GM18519 (cell line): ENCODE measurements at regions not wholly inside any gene's neighbourhood (a gene's known extent, or its start where the extent isn't known, plus 50 kb on each side); places are given as distances from the start of the nearest gene placed in this dataset.
"Not testable (repeated sequence)": the region's sequence is repeated elsewhere in the genome, so short reads cannot be mapped to it uniquely, and the experiment has no call there.

Experiments used
- ATAC-seq: cut with Tn5 transposase; IDR thresholded peaks from one replicate; pipeline ENCODE4 v1.9.1; 2021; ENCODE audit warnings: mild to moderate bottlenecking, moderate library complexity; ENCODE audit not compliant: unreplicated experiment, low FRiP score

DNA sequence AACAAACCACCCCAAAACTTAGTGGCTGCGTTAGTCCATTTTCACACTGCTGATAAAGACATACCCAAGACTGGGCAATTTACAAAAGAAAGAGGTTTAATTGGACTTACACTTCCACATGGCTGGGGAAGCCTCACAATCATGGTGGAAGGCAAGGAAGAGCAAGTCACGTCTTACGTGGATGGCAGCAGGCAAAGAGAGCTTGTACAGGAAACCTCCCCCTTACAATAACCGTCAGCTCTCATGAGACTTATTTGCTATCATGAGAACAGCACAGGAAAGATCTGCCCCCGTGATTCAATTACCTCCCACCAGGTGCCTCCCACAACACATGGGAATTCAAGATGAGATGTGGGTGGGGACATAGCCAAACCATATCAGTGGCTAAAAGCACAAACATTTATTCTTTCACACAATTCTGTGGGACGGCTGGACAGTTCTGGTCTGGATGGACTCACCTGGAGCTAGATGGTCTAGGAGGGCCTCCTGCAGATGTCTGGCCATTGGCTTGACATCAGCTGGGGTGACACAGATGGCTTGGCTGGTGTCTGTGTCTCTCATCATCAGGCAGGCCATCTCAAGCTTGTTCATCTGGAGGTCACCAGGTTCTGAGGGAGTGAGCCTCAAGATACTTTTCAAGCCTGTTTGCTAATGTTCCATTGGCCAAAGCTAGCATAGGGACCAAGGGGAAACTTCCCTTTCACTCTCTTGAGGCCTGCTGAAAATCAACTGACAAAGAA, 104.1 kb downstream of the SMIM20 start:
- ATAC-seq = not testable (repeated sequence)

DNA sequence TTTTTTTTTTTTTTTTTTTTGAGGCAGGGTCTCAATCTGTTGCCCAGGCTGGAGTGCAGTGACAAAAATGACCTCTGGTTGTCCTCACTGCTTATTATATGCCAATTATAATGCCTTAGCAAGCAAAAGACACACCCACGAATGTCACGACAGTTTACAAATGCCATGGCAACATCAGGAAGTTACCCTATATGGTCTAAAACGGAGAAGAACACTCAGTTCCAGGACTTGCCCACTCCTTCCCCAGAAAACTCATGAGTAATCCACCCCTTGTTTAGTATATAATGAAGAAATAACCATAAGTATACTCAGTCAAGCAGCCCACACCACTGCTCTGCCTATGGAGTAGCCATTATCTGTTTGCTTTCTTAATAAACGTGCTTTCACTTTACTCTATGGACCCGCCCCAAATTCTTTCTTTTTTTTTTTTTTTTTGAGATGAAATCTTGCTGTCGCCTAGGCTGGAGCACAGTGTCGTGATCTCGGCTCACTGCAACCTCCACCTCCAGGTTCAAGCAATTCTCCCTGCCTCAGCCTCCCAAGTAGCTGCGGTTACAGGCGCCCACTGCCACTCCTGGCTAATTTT, 106.2 kb downstream of the SMIM20 start:
- ATAC-seq = no peak

DNA sequence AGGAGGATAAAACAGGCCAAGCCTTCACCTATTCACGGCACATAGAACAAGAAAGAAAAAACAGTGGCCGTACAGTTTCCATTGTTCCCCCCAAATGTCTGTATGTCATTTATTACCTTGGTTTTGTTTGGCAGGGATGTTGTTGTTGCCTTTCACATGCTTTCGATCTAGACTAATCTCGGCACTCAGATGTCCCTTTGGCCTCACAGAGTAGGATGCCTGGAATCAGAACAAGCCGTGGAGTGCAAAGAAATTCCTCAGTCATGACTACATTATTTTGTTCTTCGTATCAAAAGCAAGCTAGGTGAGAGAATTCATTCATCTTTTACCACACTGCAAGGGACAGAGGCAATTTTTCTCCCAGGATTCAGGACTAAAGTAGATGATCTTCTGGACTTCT, 106.9 kb downstream of the SMIM20 start:
- ATAC-seq = no peak

DNA sequence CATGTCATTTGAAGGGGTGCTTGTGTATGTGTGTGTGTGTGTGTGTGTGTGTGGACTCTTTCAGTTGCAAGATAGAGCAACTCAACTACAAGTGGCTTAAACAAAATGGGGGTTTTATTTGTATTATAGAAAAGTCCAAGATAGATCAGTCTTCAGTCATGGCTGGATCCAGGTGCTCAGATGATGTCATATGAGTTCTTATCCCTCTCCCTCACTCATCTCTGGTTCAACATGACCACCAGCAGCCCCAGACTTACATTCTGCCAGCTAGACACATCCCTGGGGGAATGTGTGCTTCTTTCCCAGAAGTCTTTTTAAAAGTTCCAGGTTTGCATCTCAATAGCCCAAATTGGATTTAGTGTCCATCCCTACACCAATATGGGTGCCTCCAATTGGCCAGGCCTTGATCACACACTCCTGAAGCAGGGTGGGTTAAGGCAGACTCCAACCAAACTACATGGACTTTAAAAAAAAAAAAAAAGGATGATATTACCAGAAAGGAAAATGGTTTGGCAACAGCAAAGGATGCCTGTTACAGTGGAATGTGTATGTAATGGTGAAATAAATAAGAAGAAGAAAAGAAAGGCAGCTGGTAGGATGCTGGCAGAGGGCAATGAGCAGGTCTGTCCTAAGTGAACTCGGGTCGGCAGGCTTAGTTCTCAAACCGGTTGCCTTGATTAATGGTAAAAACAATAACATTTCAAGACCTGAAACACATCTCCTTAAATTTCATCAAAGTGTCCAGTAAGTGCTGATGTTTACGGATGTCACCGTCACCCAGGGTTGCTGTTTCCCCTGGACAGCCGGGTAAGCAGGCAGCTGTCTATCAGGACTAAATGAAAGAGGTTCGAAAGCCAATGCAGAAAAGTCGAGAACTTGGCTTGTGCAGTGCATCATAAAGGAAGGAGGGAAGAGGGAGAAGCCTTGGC, 107.7 kb downstream of the SMIM20 start:
- ATAC-seq = no peak

DNA sequence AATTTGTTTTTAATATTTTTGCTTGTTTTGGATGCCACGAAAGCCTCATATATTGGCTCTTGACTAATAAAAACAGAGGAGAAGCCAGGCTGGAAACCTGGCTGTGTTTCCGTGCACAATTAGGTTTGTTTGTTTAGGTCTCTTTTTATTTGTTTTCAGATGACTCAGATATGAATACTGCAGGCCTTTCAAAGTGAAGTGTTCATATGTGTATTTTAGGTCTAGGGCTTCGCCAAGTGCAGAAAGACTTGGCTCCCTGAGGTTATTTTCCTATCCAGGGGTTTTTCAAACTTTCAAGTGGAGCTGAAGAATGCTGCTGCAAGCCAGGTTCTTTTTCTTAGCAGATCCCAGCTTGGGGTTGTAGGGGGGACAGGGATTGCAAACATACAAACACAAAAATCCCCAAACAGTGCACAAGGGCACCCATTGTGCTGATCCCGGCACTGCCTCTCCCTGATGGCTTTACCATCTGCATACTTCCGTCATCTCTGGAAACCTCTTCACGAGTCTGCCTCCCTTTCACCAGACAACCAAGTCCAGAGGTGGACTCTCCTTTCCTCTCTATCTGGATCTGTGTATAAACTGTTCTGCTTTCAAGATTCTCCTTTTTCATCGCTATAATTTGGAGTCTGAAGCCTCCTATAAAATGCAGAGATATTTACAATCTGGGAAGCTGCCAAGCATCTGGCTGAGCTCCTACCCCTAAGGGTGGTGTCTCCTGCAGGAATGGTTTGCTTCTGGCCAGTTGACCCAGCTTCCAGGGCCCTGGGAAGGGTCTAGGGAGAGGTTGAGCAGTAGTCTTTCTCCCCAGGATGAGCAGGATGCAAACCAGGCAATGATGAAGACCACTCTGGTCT, 108.6 kb downstream of the SMIM20 start:
- no peak for ATAC-seq

DNA sequence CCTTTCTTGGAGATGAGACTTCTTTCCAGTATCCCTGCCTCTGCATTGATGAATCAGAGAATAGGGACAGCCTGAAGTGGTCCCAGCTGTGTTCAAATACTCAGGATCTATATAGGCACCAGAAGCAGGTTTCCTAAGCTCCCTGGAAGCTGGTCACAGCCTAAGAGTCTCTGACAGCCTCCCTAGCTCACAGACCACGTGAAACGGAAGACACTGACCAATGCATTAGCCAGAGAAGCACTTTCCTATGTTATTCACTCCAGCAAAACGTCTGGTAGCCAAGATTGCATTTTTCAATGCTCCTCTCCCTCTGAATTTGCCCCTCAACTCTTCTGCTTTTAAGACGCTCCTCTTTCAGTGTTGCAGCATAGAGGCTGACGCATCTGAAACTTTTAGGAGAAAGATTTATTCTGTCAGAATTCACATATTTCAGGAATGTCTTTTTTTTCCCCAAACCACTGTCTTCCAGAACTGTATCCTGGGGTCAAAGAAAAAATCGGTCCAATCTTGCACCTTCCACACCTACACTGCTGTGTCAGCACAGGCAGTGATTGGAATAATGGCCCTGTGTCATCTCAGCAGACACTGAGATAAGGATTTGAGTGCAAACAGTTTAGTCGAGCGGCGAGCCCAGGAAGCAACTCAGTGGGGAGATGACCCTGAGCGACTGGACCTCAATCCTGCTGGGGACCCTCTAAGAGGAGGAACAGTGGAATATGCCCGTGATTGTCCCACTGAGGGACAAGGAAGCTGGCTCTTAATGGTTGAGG, 109.4 kb downstream of the SMIM20 start:
- no peak for ATAC-seq

DNA sequence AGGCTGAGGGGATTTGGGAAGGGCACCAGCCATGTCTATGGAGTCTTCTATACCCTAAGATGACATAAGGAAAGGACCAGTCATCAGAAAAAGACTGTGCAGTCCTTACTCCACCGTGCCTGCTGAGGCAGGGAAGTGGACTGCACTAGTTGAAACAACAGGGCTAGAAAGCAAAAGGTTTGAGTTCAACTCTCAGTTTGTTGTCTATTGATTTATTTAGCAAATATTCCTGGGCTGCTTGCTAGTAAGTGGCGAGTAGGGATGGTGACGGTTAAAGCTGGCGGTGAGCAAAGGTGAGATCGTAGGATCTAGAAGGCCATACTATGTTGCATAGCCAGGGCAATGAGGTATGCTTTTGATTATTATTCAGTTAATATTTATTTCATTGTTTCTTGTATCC, 110.1 kb downstream of the SMIM20 start:
- ATAC-seq = no peak

DNA sequence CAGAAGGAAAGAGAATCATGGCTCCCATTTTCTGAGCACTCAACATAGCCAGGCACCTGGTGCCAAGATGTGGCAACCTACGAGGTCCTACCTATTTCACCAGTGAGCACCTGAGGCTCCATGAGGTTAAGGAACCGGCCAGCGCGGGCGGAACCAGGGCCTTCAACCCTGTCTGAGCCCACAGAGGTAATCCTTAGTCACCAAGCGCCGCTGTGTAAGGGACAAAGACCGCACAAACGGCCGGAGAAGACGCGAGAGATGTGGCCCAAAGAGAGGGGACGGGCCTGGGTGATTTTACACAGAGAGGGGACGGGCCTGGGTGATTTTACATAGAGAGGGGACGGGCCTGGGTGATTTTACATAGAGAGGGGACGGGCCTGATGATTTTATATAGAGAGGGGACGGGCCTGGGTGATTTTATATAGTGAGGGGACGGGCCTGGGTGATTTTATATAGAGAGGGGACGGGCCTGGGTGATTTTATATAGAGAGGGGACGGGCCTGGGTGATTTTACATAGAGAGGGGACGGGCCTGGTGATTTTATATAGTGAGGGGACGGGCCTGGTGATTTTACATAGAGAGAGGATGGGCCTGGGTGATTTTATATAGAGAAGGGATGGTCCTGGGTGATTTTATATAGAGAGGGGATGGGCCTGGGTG, 114.2 kb downstream of the SMIM20 start:
- no peak for ATAC-seq

DNA sequence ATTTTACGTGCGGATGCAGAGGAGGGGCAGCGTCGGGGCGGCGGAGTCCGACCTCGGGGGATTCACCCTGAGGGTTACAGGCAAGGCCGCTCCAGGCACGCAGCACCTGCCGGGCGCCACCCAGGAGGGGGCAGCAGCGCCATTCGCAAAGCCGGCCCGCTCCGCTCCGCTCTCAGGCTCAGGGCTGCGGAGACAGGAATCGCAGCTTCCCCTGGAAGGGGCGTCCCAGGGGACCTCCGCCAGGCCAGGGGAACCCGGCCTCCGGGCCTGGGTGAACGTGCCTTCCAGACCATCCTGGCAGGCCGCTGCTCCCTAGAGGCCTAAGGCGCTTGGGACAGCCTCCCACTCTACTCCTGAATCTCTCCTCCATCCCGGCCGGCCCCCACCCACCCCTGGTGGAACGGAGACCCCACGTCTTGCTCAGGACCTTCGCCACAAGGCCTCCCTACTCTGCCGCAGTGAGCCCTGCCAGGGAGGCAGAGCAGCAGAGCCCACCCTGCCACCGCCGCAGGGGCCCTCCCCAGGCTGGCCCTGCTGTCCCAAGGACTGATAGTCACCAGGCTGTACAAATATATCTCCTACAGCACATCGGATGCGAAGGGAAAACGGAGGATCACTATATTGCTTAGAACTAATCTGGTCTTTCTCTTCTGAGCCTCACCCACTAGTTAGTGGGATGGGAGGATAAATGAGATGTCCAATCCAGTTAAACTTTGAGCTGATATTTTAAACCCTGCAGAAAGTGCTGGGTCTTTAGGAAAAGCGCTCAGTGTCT, 115.0 kb downstream of the SMIM20 start:
- ATAC-seq = peak; percentile 66

DNA sequence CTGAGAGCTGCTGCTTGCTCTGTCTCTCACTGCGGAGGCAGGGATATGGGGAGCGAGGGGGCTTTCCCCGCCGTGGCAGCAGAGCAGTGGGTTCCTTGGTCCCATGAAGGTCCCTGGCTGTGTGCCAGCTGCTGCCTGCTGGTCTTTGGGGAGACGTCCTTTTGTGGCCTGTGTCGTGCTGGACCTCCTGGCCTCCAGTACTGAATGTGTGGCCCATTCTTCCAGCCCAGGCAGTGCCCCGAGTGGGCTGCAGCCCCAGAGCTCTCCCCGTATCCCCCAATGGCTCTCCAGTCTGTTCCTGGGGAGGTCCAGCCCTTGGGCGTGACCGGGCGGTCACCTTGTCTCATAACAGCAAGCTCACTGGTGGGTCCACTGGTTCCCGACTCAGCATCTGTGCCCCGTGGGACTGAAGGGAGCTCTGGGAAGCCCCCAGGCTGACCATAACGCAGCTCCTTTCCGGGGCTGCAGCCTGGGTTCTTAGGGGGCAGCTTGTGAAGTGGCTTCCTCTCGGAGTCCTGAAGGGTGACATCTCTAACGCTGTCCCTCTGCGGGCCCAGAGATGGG, 115.6 kb downstream of the SMIM20 start:
- ATAC-seq = no peak

DNA sequence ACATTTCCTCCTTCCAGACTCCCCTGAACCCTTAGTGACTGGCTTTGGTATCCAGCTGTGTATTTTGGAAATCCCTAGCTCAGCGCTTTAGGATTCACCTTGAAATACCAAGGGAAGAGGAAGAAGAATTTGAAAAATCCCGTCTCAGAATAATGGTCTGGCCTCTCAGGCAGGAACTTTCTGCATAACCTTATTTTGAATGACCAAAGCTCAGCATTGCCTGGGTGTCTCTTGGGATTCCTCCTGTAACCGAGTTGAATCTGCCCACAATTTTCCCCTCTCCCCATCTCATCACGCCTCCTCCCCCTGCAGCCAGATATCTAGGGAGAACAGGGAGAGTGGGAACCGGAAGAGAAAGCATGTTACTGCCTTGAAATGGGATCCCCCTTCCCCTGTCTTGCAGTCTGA, 116.2 kb downstream of the SMIM20 start:
- no peak for ATAC-seq

DNA sequence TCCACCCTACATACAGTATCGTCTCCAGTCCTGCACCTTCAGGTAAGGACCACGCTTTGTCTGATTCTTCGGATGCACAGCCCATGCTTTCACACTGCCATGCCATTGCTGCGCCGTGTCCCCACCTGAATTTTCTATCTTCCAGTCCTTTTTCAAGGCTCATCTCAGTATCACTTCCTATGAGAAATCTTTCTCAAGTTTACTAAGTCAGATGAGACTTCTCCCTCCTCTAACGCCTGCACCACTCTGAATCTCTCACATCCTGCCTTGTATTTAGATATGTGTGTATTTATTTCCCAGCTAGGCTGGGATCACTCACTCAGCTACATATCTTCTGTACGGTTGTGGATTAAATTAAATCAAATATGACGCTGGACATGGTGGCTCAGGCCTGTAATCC, 116.8 kb downstream of the SMIM20 start:
- peak; percentile 53 for ATAC-seq

DNA sequence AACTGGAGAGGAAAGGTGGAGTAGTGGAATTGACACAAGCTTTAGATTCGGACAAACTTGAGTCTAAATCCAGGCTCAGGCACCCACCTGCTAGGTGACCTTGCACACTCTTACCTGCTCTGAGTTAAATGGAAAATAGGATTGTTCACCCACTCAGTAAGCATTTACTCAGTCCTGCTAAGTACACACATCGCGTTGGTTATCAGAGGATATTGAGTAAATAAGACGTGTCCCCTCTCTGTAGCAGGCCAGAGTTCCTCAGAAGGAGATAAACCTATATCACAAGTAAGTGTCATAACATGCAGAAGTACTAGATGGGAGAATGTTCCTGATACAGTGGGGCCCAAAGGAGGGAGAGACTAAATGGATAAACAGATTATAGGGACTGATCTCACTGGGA, 117.7 kb downstream of the SMIM20 start:
- no peak for ATAC-seq

DNA sequence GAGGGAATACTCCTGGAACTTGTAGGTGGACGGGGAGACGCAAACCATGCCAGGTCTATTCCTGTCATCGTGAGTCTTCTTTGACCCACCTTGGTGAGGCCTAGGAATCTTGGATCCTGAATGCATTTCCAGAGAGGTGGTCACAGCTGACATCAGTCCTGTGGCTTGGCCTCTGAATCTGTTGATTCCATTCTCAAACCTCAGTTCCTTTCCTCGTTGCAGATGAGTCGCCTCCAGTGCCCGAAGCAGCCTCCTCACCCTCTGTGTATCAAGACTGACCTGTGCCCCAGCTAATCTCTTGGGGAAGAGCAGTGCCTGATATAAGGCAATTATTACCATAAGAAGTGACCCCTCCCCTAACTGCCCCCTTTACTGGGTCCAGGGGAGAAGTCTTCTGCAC, 118.1 kb downstream of the SMIM20 start:
- ATAC-seq = no peak

DNA sequence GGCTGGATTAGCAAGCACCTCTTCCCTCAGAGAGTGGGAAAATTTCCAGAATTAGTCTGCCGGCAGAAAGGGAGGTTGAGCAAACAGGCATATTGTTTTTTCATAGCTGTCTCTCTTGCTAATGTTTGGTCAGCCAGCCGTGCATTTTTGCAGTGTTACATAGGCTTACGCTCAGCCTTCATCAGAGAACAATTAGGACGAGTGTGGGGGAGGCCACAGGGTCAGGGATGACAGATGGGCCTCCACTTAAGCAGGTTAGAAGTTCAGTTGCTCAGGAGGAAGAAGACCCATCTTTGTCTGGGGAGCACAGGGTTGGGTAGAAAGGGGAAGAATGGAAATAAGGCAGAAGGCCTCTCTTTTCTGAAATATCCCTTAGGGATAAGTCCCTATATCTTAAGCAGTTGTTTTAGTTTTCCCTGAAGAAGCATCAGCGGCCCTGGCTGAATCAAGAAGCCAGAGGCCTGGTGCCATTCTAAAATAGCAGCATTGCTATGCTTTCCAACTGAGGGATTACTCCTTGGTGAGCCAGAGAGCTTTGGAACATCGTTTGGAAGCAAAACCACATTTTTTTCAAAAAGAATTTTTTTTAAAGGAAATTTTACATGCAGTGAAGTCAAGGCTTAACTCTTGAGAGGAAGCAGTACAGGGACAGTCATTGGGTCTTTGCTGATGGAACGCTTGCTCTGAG, 118.8 kb downstream of the SMIM20 start:
- ATAC-seq = no peak

DNA sequence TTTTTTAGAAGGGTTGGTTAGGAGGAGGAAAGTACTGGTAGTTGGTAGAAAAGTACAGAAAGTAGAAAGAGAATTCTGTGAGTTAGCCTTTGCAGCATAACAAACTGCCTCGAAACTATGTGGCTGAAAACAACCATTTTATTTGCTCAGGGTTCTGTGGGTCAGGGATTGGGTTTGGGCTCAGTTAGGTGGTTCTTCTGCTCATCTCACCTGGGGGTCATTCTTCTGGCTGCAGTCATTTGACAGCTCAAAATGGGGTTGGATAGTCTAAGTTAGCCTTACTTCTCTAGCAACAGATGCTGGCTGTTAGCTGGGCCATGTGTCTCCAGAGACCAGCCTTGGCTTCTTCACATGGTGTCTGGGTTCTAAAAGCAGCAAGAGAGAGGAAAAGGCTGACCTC, 119.4 kb downstream of the SMIM20 start:
- no peak for ATAC-seq

DNA sequence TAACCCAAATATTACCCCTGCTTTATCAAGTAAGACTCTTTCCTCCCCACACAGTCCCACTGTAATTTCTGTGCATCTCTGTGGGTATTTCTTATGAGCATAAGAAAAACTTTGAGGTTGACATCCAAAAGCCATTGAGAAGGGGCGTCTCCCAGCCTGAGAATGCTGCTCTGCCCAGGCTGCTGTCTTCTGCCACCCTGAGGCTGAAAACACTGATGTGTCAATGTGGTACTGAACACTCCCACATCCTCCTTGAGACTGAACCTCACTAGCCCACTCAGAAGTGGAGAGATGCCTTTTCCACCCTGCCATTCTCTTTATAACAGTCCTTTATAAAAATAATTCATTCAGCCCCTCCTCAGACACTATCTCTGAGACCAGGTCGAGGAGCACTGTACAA, 120.8 kb downstream of the SMIM20 start:
- no peak for ATAC-seq

DNA sequence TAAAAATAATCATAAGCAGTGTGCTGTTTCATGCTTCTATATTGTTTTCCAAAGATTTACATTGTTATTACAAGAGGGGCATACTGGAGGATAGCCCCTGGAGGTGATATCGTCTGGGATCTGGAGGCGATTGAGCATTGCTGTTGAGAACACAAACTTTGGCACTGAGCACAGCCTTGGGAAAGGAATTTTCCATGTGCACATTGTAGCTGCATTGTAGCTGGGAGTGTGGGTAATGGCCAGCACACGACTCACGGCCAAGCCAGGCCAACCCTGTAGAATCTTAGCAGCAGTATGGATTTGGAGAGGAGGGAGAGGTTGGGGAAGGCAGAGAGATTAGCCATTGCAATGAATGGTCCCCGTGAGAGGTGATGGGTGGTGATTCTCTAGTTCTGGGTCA, 121.9 kb downstream of the SMIM20 start:
- ATAC-seq = no peak
